Heart left ventricle (tissue), 16 donors: ENCODE measurements at regions not wholly inside any gene's neighbourhood (a gene's known extent, or its start where the extent isn't known, plus 50 kb on each side); places are given as distances from the start of the nearest gene placed in this dataset.

Experiments
- ATAC-seq, 4 donors: fragments of 200-7000 bp; cut with Tn5 transposase; one replicate each; pipeline ENCODE4 v1.9.1; 2020 to 2022; ENCODE audit warnings: moderate library complexity in 4 of 4, mild to moderate bottlenecking in 3 of 4, moderate number of reproducible peaks in 1 of 4
- DNase-seq, 5 donors: peaks; one replicate each; pipeline ENCODE4 v3.0.0-alpha.2; 2020
- H3K27ac ChIP-seq, 12 donors: fragments of 200-600 bp; sonication (generic) in 4 of 12; one replicate each; pipeline versions ENCODE4 v1.5.0 to v1.8.0; 2016 to 2022; ENCODE audit warnings: mild to moderate bottlenecking in 2 of 12
- H3K27me3 ChIP-seq, 9 donors: fragments of 200-600 bp; sonication (generic) in 2 of 9; one replicate each; pipeline versions ENCODE4 v1.5.1 to v1.8.0; 2016 to 2022; ENCODE audit warnings: mild to moderate bottlenecking in 3 of 9
- H3K36me3 ChIP-seq, 9 donors: fragments of 200-600 bp; sonication (generic) in 2 of 9; one replicate each; pipeline versions ENCODE4 v1.5.0 to v1.8.0; 2018 to 2022; ENCODE audit warnings: mild to moderate bottlenecking in 2 of 9
- H3K4me1 ChIP-seq, 12 donors: fragments of 200-600 bp; sonication (generic) in 4 of 12; one replicate each; pipeline versions ENCODE4 v1.5.0 to v1.8.0; 2016 to 2022; ENCODE audit warnings: mild to moderate bottlenecking in 3 of 12
- H3K4me3 ChIP-seq, 12 donors: fragments of 200-600 bp; sonication (generic) in 4 of 12; one replicate each; pipeline versions ENCODE4 v1.5.0 to v1.8.0; 2017 to 2022; ENCODE audit warnings: mild to moderate bottlenecking in 9 of 12, moderate library complexity in 4 of 12
- H3K9me3 ChIP-seq, 12 donors: fragments of 200-600 bp; sonication (generic) in 4 of 12; one replicate each; pipeline versions ENCODE4 v1.5.0 to v1.8.0; 2016 to 2022; ENCODE audit warnings: mild to moderate bottlenecking in 1 of 12
- POLR2A ChIP-seq, 2 donors: fragments of 450-650 bp; IDR thresholded peaks; one replicate each; pipeline ENCODE4 v1.6.1; 2017; ENCODE audit warnings: antibody characterized with exemption in 2 of 2, mild to moderate bottlenecking in 2 of 2, moderate library complexity in 2 of 2
- WGBS, 4 donors: extraction: QIAGEN DNeasy Blood & Tissue Kit in 2 of 4; methylation state at CpG; one replicate each; pipeline versions ENCODE4 v1.1.5 to v1.1.7; 2013 to 2018; 5-methylcytosine and 5-hydroxymethylcytosine counted together
- intact Hi-C, 10 donors: fragments of 100-400 bp; cut with DNase I; formaldehyde crosslinking; loops; one replicate each; pipeline versions ENCODE4 v1.11.1 to v1.14.2; 2022
- TF ChIP-seq, protein P1 (sequence below), 12 donors: fragments of 200-600 bp; sonication (generic) in 4 of 12; IDR thresholded peaks; one replicate each; pipeline versions ENCODE4 v1.5.0 to v1.8.0; 2018 to 2022; ENCODE audit warnings: antibody characterized with exemption in 12 of 12, mild to moderate bottlenecking in 5 of 12
- donor health status: ischemic (EF 13 %, LVEDD 7.1; RV severe dilation, severe dysfunction).
- donor health status: healthy with polysubstance abuse.
- donor health status: DM: no; HTN: yes; CAD: no.
- donor health status: DM: no; HTN: no; CAD: no.
- donor health status: ischemic (EF 25% LVEDD 6.9; RV normal size, moderate dysfunction).
- donor health status: ischemic (EF 25% LVEDD 5.7; RV mildly dilated, moderate dysfunction).
- donor health status: healthy.
- donor health status: DM: yes; HTN: yes; CAD: no.
- donor health status: ischemic (EF 35%, LVEDD 5.7; RV mildly dilated, moderate dysfunction).
- donor health status: nonischemic (EF 11% LVEDD 7.7; RV severe dilation, severe dysfunction).
- donor health status: DM: yes; HTN: yes; CAD: no.
- donor health status: PGD.
- donor health status: ischemic (EF 29% LVEDD 5.4; RV normal size, mild dysfunction).
- donor health status: nonischemic (EF 23%, LVEDD 6.1; RV moderate dilation, normal function).

DNA sequence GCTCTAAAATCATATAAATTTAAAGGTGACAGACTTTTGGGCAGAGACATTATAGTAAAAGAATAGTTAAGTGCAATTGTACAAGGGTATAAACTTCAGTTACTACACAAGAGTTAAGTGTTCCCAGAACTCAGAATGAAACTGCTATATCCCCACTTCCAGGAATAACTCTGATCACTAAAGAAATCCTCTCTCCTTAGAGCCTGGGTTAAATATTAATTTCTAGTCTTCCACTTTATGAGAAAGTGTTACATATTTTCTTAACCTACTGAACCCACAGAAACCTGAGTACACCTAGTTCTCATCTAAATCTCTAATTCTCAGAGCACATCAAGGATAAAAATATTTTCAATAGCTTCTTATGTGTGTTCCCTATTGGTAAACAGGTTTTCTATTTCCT lies 99.1 kb upstream of the USP38 start:
- H3K27me3 ChIP-seq = no peaks in the 10 kb centered on the region
- H3K9me3 ChIP-seq = no peaks in the 10 kb centered on the region
- peaks cover 0 to 11% (median 0%) of the 10 kb centered on the region in 12 donors for H3K4me1 ChIP-seq
- H3K4me3 ChIP-seq = no peak overlapping the region
- intact Hi-C loops = no loop called here
- no peak for ATAC-seq
- no peak overlapping the region for H3K27ac ChIP-seq
- no peak for DNase-seq
- TF ChIP-seq, protein P1, sequence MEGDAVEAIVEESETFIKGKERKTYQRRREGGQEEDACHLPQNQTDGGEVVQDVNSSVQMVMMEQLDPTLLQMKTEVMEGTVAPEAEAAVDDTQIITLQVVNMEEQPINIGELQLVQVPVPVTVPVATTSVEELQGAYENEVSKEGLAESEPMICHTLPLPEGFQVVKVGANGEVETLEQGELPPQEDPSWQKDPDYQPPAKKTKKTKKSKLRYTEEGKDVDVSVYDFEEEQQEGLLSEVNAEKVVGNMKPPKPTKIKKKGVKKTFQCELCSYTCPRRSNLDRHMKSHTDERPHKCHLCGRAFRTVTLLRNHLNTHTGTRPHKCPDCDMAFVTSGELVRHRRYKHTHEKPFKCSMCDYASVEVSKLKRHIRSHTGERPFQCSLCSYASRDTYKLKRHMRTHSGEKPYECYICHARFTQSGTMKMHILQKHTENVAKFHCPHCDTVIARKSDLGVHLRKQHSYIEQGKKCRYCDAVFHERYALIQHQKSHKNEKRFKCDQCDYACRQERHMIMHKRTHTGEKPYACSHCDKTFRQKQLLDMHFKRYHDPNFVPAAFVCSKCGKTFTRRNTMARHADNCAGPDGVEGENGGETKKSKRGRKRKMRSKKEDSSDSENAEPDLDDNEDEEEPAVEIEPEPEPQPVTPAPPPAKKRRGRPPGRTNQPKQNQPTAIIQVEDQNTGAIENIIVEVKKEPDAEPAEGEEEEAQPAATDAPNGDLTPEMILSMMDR (IDR thresholded peaks at IDR 0.05) = no peak
- TF ChIP-seq POLR2A (IDR thresholded peaks at IDR 0.05) = no peak
- H3K36me3 ChIP-seq = no peaks in the 10 kb centered on the region

DNA sequence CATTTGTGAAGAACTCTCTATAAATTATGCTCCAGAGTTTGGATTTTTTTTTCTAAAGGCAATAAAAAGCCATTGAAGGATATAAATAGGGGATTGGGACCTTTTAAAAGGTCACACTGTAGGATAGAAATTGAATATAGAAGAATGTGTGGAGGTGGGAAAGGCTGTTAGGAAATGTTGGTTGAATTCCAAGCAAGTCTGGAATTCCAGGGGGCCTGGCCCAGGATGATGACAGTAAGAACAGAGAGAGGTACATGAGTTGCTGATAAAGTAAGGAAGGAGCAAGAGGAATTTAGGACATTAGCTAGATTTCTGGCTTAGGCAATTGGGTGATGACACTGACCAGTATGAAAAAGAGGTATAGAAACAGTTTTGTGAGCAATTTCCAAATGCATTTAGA lies 95.4 kb upstream of the USP38 start:
- ATAC-seq (no peak), DNase-seq (no peak)
- H3K9me3 ChIP-seq = no peaks in the 10 kb centered on the region
- H3K36me3 ChIP-seq = no peaks in the 10 kb centered on the region
- no peak overlapping the region for H3K4me3 ChIP-seq
- H3K4me1 ChIP-seq = peaks cover 0 to 3% (median 0%) of the 10 kb centered on the region in 12 donors
- intact Hi-C loops = no loop called here
- H3K27me3 ChIP-seq = no peaks in the 10 kb centered on the region
- no peak for TF ChIP-seq POLR2A (IDR thresholded peaks at IDR 0.05)
- TF ChIP-seq, protein P1 (IDR thresholded peaks at IDR 0.05) = no peak
- H3K27ac ChIP-seq = no peak overlapping the region

DNA sequence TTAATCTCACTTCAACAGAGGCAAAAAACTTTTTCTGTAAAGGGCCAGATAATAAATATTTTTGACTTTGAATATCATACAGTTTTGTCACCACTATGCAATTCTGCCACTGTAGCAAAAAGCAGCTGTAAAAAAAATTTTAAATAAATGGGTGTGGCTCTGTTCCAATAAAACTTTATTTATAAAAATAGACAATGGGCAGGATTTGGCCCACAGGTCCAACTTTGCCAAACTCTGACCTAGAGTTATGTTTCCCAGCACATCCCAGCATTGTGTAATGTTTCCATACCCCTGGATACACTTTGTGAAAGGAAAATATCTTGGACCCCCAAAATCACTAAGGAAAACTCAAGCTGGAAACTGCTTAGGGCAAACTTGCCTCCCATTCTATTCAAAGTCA lies 94.9 kb upstream of the USP38 start:
- Histone ChIP-seq H3K27ac (no peak overlapping the region), H3K4me1 (peaks cover 0 to 3% (median 0%) of the 10 kb centered on the region in 12 donors), H3K4me3 (no peak overlapping the region), H3K9me3 (no peaks in the 10 kb centered on the region), H3K27me3 (no peaks in the 10 kb centered on the region), H3K36me3 (no peaks in the 10 kb centered on the region)
- no peak for DNase-seq
- no peak for TF ChIP-seq POLR2A (IDR thresholded peaks at IDR 0.05)
- TF ChIP-seq, protein P1 (IDR thresholded peaks at IDR 0.05) = no peak
- ATAC-seq = no peak
- intact Hi-C loops = no loop called here

DNA sequence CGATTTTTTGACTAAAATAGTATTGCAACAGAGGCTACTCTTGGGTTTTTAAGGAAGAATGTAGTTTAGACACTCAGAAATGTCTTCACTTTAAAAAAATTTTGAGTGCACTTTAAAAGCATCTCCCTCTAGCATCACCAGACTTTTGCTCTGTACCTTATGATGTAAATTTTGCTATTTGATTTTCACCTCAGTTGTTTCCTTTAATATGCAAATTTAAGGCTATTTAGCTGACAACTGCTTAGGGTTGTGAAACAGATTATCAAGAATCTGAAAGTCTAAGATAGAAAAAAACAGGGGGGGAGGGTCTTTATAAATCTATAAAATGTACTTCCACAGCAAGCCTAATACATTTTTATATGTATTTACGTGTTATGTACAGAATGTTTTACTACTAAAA lies 92.9 kb upstream of the USP38 start:
- no peak overlapping the region for H3K4me3 ChIP-seq
- DNase-seq = no peak
- H3K27me3 ChIP-seq = no peaks in the 10 kb centered on the region
- WGBS, 4 donors = 74 to 86% (median 76%) methylated on average over 2 of the region's 2 CpGs
- no peaks in the 10 kb centered on the region for H3K9me3 ChIP-seq
- no peak for TF ChIP-seq POLR2A (IDR thresholded peaks at IDR 0.05)
- TF ChIP-seq, protein P1 (IDR thresholded peaks at IDR 0.05) = no peak
- intact Hi-C loops = no loop called here
- no peak overlapping the region for H3K27ac ChIP-seq
- H3K36me3 ChIP-seq = no peaks in the 10 kb centered on the region
- no peak for ATAC-seq
- peaks cover 0 to 3% (median 0%) of the 10 kb centered on the region in 12 donors for H3K4me1 ChIP-seq
